GM18519 (cell line): ENCODE measurements at regions not wholly inside any gene's neighbourhood (a gene's known extent, or its start where the extent isn't known, plus 50 kb on each side); places are given as distances from the start of the nearest gene placed in this dataset.

ENCODE experiments used
- ATAC-seq: cut with Tn5 transposase; IDR thresholded peaks from one replicate; pipeline ENCODE4 v1.9.1; 2021; ENCODE audit warnings: mild to moderate bottlenecking, moderate library complexity; ENCODE audit not compliant: unreplicated experiment, low FRiP score

GRCh38 chr21:27301220-27301619, 334.3 kb upstream of the ADAMTS5 start:
- no peak for ATAC-seq

- no peak for ATAC-seq
Observed at GRCh38 chr21:27300770-27301169, 333.9 kb upstream of the ADAMTS5 start.

DNA sequence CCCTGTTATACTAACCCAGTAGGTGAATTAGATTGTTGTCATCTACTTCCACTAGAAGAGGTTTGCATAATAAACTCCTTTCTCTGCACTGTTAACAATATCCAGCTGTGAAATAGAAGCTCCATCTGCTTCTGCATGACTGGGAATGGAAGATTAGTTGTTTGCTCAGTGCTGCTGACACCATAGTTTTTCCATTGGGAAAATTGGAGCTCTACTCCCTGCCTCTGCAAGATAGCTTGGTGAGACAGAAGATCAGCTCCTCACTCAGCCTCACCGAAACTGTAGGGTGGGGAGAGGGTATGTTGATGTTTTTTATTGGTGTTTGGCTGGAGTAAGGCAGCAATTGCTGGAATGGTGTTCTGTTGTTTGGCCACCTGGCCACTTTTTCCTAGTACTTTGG, 331.6 kb upstream of the ADAMTS5 start:
- no peak for ATAC-seq

DNA sequence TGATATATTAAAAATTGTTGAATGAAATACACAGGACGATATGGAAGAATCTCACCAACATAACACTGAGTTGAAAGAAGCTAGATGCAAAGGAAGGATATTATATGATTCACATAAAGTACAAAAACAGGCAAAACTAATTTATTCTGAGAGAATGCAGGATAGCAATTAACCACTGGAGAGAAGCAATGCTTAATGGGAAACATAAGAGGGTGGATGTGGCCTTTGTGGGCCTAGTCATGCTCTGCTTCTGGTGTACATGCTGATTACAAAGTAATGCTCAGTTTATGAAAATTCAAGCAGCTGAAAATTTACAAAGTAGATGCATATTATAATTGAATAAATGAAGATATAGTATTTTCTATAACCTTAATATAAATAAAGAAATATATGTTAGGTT, 326.4 kb upstream of the ADAMTS5 start:
- ATAC-seq, result no peak

- no peak for ATAC-seq
Observed at GRCh38 chr21:27292783-27293182, 325.9 kb upstream of the ADAMTS5 start.

- no peak for ATAC-seq
Observed at GRCh38 chr21:27292229-27292628, 325.3 kb upstream of the ADAMTS5 start.

DNA sequence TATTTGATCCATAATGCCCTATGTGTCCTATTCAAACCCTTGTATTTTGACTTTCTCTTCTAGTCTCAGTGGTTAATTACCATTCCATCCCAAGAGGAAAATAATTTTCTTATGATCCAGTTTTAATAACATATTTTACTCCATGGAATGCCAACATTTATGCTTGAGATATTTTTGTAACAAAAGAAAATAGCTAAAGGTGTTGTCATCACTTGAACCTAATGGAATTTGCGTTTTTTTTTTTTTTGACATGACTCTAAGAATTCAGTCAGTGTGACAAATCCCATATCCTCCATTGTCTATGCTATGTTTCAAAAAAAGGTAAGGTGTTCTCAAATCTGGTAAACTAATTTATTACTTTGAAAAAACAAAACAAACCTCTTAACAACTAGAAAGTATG, 324.1 kb upstream of the ADAMTS5 start:
- no peak for ATAC-seq

- no peak for ATAC-seq
Observed at GRCh38 chr21:27290028-27290427, 323.1 kb upstream of the ADAMTS5 start.

DNA sequence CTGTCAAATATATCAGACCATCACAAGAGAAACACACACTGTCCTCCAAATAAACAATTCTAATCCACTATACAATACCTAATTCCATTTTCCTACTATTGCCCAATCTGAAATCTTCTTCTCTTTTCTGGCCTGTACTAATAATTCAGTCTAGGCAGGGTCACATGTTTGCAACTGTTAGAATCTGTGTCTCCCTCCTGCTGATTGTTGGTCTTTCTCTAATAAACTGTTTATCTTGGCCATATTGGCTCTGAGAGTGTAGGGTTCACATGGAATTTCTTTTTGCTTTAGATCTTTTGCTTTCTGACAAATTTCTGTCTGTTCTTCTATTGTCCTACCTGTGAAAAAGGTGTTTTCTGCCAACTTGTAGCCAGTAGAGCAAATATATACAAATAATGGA, 319.9 kb upstream of the ADAMTS5 start:
- no peak for ATAC-seq

- ATAC-seq, result no peak
Observed at GRCh38 chr21:27277110-27277509, 310.2 kb upstream of the ADAMTS5 start.

GRCh38 chr21:27275294-27275927, 308.5 kb upstream of the ADAMTS5 start:
- no peak for ATAC-seq

DNA sequence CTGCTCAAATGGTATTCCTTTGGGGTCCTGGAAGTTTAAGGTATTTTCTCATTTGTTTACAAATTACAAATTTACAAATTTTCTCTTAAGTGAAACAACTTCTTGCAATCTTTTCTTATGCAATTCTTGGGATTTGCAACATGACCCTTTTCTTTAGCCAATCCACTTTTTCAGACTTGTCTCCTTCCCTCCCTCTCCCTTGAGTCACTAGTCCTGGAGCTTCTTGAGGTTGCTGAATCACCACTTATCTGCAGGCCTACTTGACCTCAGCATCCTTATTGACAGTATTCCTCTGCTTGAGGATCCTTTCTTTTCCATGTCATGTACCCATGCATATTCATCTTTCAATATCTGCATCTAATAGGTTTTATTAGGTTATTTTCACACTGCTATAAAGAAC, 302.8 kb upstream of the ADAMTS5 start:
- no peak for ATAC-seq

GRCh38 chr21:27268290-27268689, 301.4 kb upstream of the ADAMTS5 start:
- ATAC-seq, result no peak

GRCh38 chr21:27265949-27266348, 299.1 kb upstream of the ADAMTS5 start:
- ATAC-seq, result no peak

DNA sequence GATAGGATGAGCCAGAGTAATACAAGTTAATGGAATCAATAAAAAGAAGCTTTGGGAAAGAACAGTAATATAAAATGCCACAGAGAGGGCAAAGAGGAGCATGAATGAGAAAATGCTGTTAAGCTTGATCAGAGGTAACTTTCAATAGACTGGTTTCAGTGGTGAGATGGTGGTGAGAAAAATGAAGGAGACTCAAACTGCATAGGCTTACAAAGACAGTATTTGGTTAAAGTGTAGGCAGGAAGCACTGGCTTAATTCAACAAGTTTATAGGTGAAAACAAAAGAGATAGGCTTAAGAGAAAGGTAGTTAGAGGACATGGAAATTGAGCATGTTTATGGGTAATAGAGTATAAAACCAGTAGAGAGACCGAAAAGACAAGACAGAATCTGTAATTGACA, 298.6 kb upstream of the ADAMTS5 start:
- ATAC-seq, result no peak

DNA sequence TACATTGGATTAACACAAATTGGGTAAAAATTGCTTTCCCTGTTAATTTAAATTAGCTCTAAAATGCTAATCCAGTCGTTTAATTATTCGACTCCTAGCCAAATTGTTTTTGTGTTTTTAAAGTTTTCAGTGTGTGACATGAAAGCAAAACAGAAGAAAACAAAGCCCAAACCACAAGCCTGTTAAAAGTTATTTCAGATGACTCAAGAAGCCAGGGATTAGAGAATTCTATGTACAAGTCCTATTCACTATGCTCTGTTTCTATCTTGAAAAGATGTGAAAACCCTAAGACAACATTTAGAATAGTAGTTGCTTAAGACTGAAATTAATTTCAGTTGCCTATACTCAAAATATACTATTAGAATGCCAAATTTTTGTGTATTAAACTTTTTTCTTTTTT, 294.8 kb upstream of the ADAMTS5 start:
- ATAC-seq, result no peak

GRCh38 chr21:27260728-27261127, 293.8 kb upstream of the ADAMTS5 start:
- no peak for ATAC-seq

- no peak for ATAC-seq
Observed at GRCh38 chr21:27258742-27259448, 292.0 kb upstream of the ADAMTS5 start.

GRCh38 chr21:27257908-27258556, 291.1 kb upstream of the ADAMTS5 start:
- no peak for ATAC-seq

- ATAC-seq, result no peak
Observed at GRCh38 chr21:27257226-27257625, 290.3 kb upstream of the ADAMTS5 start.

- no peak for ATAC-seq
Observed at GRCh38 chr21:27251752-27252151, 284.9 kb upstream of the ADAMTS5 start.

- ATAC-seq, result no peak
Observed at GRCh38 chr21:27250366-27250765, 283.5 kb upstream of the ADAMTS5 start.
